HFFc6 (cell line): ENCODE measurements at regions not wholly inside any gene's neighbourhood (a gene's known extent, or its start where the extent isn't known, plus 50 kb on each side); places are given as distances from the start of the nearest gene placed in this dataset.
"Not testable (repeated sequence)": the region's sequence is repeated elsewhere in the genome, so short reads cannot be mapped to it uniquely, and the experiment has no call there.

Experiments
- DNase-seq: peaks from one replicate; pipeline ENCODE4 v3.0.0-alpha.2; 2018
- H3K27ac Mint-ChIP-seq: 2 replicates; pipeline ENCODE4 v1.8.0; 2020; ENCODE audit warnings: mild to moderate bottlenecking, mixed read lengths
- H3K27me3 Mint-ChIP-seq: 2 replicates; pipeline ENCODE4 v1.8.0; 2021; ENCODE audit warnings: mild to moderate bottlenecking, moderate library complexity, mixed read lengths; ENCODE audit not compliant: insufficient read depth
- H3K36me3 Mint-ChIP-seq: 2 replicates; pipeline ENCODE4 v1.8.0; 2021; ENCODE audit warnings: low read depth, mixed read lengths
- H3K4me1 Mint-ChIP-seq: 2 replicates; pipeline ENCODE4 v1.8.0; 2020; ENCODE audit warnings: low read depth, mixed read lengths
- H3K4me3 Mint-ChIP-seq: 2 replicates; pipeline ENCODE4 v1.8.0; 2020; ENCODE audit warnings: mild to moderate bottlenecking, moderate library complexity, mixed read lengths
- H3K9me3 Mint-ChIP-seq: 2 replicates; pipeline ENCODE4 v1.8.0; 2020; ENCODE audit warnings: mild to moderate bottlenecking, mixed read lengths
- CTCF ChIP-seq: fragments of 200-600 bp; sonication (generic); IDR thresholded peaks from 2 replicates; pipeline ENCODE4 v1.5.0; 2021; ENCODE audit warnings: antibody characterized with exemption, mild to moderate bottlenecking

GRCh38 chr6:159633196-159633595 lies 59.8 kb downstream of the SOD2 start:
- Mint-ChIP-seq H3K27ac (no peak overlapping the region), H3K4me3 (no peak overlapping the region), H3K9me3 (no peaks in the 10 kb centered on the region), H3K27me3 (no peaks in the 10 kb centered on the region), H3K4me1 (no peaks in the 10 kb centered on the region), H3K36me3 (no peaks in the 10 kb centered on the region)
- DNase-seq = peak; percentile 13
- TF ChIP-seq CTCF = peak; percentile 75

- H3K27ac Mint-ChIP-seq = no peak overlapping the region
- no peaks in the 10 kb centered on the region for H3K27me3 Mint-ChIP-seq
- DNase-seq = no peak
- H3K36me3 Mint-ChIP-seq = no peaks in the 10 kb centered on the region
- no peak overlapping the region for H3K4me3 Mint-ChIP-seq
- no peak for TF ChIP-seq CTCF
- H3K9me3 Mint-ChIP-seq = no peaks in the 10 kb centered on the region
- no peaks in the 10 kb centered on the region for H3K4me1 Mint-ChIP-seq
Measured at GRCh38 chr6:159631886-159632285, 61.2 kb downstream of the SOD2 start.

- no peak for TF ChIP-seq CTCF
- no peaks in the 10 kb centered on the region for H3K4me1 Mint-ChIP-seq
- no peak overlapping the region for H3K27ac Mint-ChIP-seq
- no peak overlapping the region for H3K4me3 Mint-ChIP-seq
- no peaks in the 10 kb centered on the region for H3K9me3 Mint-ChIP-seq
- no peaks in the 10 kb centered on the region for H3K27me3 Mint-ChIP-seq
- no peak for DNase-seq
- no peaks in the 10 kb centered on the region for H3K36me3 Mint-ChIP-seq
Measured at GRCh38 chr6:159627939-159628338, 65.1 kb downstream of the SOD2 start.

- not testable (repeated sequence) for H3K36me3 Mint-ChIP-seq, H3K4me3 Mint-ChIP-seq, H3K27me3 Mint-ChIP-seq, DNase-seq, H3K4me1 Mint-ChIP-seq, H3K27ac Mint-ChIP-seq, H3K9me3 Mint-ChIP-seq
Measured at GRCh38 chr6:159626506-159626905, 66.5 kb downstream of the SOD2 start.

- no peaks in the 10 kb centered on the region for H3K4me1 Mint-ChIP-seq
- no peak for TF ChIP-seq CTCF
- H3K36me3 Mint-ChIP-seq = no peaks in the 10 kb centered on the region
- H3K27me3 Mint-ChIP-seq = peaks cover 7% of the 10 kb centered on the region
- no peak overlapping the region for H3K4me3 Mint-ChIP-seq
- DNase-seq = no peak
- no peaks in the 10 kb centered on the region for H3K9me3 Mint-ChIP-seq
- no peak overlapping the region for H3K27ac Mint-ChIP-seq
Measured at GRCh38 chr6:159623156-159623555, 69.9 kb downstream of the SOD2 start.

GRCh38 chr6:159620947-159621346 lies 72.1 kb downstream of the SOD2 start:
- no peak overlapping the region for H3K4me3 Mint-ChIP-seq
- no peak for TF ChIP-seq CTCF
- no peak for DNase-seq
- 0 out of 2 replicates have a peak, but pooled peaks cover 5% of the 10 kb centered on the region for H3K36me3 Mint-ChIP-seq
- no peak overlapping the region for H3K27ac Mint-ChIP-seq
- peaks cover 16% of the 10 kb centered on the region for H3K9me3 Mint-ChIP-seq
- H3K27me3 Mint-ChIP-seq = peaks cover 8% of the 10 kb centered on the region
- H3K4me1 Mint-ChIP-seq = no peaks in the 10 kb centered on the region
